ENCODE measurements at regions not wholly inside any gene's neighbourhood (a gene's known extent, or its start where the extent isn't known, plus 50 kb on each side); places are given as distances from the start of the nearest gene placed in this dataset.
A peak's percentile ranks its signal among the peaks of the same experiment; 100 is the strongest.

DNA sequence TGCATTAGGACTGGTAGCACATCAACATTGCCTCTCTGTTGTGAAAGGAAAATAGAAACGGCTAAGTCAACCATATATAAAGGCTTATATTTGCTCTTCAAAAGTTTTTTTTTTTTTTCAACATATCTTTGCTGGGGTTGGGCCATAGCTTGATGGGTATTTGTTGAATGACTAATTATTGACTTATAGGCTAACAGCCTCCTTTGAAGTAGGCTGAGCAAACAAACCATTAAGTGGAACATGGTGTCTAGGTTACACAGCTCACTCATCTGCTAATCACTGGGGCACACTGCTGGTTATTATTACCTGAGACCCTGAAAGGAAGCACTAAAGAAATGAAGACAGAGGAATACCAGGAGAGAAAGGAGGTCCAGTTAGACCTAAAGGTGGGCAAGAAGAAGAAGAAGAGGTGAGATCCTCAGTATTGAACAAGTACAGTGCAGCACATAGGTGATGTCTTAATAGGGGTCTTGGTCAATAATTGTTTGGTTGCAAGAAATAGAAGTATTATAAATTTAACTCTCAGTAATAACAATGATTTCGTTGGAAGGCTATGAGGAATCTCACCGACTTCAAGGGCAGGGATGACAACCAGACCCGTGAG lies 139.4 kb downstream of the RPLP1 start:
- no peak for DNase-seq (ENCODE audit: extremely low spot score, unreplicated experiment)
- TF ChIP-seq, protein P1, sequence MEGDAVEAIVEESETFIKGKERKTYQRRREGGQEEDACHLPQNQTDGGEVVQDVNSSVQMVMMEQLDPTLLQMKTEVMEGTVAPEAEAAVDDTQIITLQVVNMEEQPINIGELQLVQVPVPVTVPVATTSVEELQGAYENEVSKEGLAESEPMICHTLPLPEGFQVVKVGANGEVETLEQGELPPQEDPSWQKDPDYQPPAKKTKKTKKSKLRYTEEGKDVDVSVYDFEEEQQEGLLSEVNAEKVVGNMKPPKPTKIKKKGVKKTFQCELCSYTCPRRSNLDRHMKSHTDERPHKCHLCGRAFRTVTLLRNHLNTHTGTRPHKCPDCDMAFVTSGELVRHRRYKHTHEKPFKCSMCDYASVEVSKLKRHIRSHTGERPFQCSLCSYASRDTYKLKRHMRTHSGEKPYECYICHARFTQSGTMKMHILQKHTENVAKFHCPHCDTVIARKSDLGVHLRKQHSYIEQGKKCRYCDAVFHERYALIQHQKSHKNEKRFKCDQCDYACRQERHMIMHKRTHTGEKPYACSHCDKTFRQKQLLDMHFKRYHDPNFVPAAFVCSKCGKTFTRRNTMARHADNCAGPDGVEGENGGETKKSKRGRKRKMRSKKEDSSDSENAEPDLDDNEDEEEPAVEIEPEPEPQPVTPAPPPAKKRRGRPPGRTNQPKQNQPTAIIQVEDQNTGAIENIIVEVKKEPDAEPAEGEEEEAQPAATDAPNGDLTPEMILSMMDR (conservative IDR thresholded peaks at IDR 0.05) = no peak
- peaks cover 11% of the 10 kb centered on the region for H3K27me3 Mint-ChIP-seq

DNA sequence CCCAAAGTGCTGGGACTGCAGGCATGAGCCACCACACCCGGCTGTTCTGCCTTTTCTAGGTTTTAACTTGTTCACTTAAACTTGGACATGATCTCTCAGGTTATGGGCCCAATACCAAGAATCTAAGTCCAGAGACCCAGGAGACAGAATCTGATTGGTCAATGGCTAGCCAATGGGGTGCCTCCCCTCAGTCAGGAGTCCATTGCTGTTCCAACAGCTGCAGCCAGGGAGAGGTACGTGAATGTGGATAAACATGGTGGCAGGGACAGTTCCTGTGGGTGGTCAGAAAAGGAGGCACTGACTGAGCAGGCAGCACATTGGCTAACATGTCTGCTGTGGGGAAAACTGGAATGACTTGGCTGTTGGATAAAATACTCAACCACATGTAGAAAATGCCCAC lies 140.3 kb downstream of the RPLP1 start:
- no peak for DNase-seq (ENCODE audit: extremely low spot score, unreplicated experiment)
- Mint-ChIP-seq H3K4me1 (ENCODE audit: unreplicated experiment) (peaks cover 53% of the 10 kb centered on the region), H3K9me3 (no peaks in the 10 kb centered on the region), H3K27ac (no peak overlapping the region), H3K27me3 (peaks cover 13% of the 10 kb centered on the region), H3K36me3 (no peaks in the 10 kb centered on the region), H3K4me3 (no peak overlapping the region)
- TF ChIP-seq, protein P1 (conservative IDR thresholded peaks at IDR 0.05) = peak; percentile 18

More for the DNA sequence above, 139.4 kb downstream of the RPLP1 start:
- peaks cover 53% of the 10 kb centered on the region for H3K4me1 Mint-ChIP-seq (ENCODE audit: unreplicated experiment)
- H3K4me3 Mint-ChIP-seq = peak overlapping the region; percentile 59
- no peaks in the 10 kb centered on the region for H3K36me3 Mint-ChIP-seq
- peak overlapping the region; percentile 48 for H3K27ac Mint-ChIP-seq
- H3K9me3 Mint-ChIP-seq = no peaks in the 10 kb centered on the region

DNA sequence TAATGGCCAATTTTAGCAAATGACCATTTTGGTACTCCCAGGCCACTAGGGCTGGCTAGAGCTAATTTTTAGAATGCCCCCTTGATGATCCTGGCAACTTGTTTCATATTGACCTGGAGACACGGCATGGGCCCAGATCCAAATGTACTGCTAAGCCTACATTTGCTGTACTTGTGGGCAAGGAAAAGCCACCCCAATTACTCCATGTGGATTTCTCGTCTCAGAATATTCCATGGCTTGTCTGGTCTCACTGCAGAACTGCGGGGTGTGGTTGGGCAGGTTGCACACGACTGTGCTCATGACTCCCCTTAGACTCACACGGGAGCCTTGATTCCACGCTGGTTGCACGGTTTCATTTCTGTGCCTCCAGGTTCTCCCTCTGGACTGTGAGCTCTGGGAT lies 140.9 kb downstream of the RPLP1 start:
- peaks cover 53% of the 10 kb centered on the region for H3K4me1 Mint-ChIP-seq (ENCODE audit: unreplicated experiment)
- H3K4me3 Mint-ChIP-seq = no peak overlapping the region
- no peaks in the 10 kb centered on the region for H3K9me3 Mint-ChIP-seq
- H3K27me3 Mint-ChIP-seq = peaks cover 14% of the 10 kb centered on the region
- no peak for DNase-seq (ENCODE audit: extremely low spot score, unreplicated experiment)
- H3K36me3 Mint-ChIP-seq = no peaks in the 10 kb centered on the region
- TF ChIP-seq, protein P1 (conservative IDR thresholded peaks at IDR 0.05) = no peak
- peak overlapping the region; percentile 79 for H3K27ac Mint-ChIP-seq

DNA sequence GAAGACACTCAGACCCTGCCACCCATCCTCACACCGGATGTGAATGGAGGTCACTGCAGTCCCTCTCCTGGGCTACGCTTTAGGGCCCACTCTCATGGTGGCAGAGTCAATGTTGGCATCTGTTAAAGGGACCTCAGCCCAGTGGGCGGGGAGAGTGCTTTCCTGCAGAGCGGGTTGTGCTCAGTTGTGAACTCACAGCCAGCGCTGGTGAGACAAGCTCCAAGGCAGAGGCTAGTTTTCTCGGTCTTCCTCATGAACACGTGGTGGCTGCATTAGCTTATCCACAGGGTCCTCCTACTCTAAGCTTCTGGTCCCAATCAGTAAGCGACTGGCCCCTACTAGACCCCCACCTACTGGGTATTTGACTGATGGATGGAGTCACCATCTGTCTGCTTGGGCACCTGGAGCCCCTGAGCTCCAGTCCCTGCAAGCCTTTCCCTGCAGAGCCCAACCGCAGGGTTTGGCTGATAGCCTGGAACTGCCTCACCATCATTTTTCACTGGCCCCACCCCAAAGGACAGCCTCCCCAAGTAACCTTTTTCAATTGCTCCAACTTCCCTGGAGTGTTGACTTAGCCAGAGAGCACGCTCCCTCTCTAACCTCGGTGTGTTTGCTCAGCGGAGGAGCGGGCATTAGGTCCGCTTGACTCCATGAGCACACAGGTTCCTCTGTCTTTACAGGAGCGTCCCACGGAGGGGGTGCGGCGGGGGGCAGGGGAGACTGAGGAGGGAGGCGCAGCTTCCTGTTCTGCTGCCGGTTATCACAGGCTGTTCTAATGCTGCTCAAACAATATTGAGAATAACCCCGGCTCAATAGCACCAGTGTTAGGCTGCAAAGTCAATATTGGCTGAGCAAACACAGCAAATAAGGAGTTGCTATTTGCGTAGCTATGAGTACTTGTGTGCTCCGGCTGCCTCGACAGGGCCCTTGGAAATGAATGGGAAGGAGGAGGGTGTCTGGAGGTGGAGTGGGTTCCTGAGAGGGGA lies 141.7 kb downstream of the RPLP1 start:
- Mint-ChIP-seq H3K4me1 (ENCODE audit: unreplicated experiment) (peaks cover 53% of the 10 kb centered on the region), H3K4me3 (peak overlapping the region; percentile 51), H3K27me3 (peaks cover 22% of the 10 kb centered on the region), H3K27ac (peak overlapping the region; percentile 79), H3K36me3 (no peaks in the 10 kb centered on the region), H3K9me3 (no peaks in the 10 kb centered on the region)
- TF ChIP-seq, protein P1 (conservative IDR thresholded peaks at IDR 0.05) = no peak
- peak; percentile 79 for DNase-seq (ENCODE audit: extremely low spot score, unreplicated experiment)

DNA sequence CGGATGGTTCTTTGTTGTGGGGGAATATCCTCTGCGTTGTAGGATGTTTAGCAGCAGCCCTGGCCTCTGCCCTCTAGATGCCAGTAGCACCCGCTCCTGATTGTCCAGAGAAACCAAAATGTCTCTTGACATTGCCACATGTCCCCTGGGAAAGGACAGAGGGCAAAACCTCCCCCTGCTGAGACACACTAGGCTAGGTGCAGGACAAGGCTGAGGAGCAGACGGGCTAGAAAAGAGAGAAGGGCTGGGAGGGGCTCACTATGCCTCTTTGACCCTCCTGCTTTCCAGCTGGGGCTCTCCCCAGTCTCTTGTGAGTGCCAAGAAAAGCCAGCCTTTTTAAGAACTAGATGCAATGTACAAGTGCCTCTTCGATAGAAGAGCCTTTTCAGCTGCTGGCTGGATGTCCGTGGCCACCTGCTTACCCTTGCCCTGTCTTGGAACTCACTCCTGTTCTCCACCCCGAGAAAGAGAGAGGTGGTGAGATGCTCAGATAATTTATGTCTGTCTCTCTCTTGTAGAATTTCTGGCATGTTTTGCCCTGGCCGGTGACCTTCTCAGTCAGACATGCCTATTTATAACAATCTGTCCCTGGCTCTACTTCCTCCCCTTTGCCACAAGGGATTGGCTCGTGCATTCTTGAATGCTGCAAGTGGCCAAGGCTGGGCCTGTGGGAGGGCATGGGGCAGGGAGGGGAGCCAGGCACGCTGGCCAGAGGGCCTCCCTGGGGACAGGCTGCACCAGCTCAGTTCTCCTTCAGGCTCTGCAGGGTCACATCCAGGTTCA lies 142.6 kb downstream of the RPLP1 start:
- peak overlapping the region; percentile 79 for H3K27ac Mint-ChIP-seq
- peaks cover 30% of the 10 kb centered on the region for H3K27me3 Mint-ChIP-seq
- DNase-seq (ENCODE audit: extremely low spot score, unreplicated experiment) = no peak
- peak overlapping the region; percentile 51 for H3K4me3 Mint-ChIP-seq
- no peaks in the 10 kb centered on the region for H3K36me3 Mint-ChIP-seq
- no peaks in the 10 kb centered on the region for H3K9me3 Mint-ChIP-seq
- H3K4me1 Mint-ChIP-seq (ENCODE audit: unreplicated experiment) = peaks cover 49% of the 10 kb centered on the region
- TF ChIP-seq, protein P1 (conservative IDR thresholded peaks at IDR 0.05) = peak; percentile 12

Data from type B pancreatic cell (in vitro differentiated cells).